Kasumi-1 (cell line): ENCODE measurements at regions not wholly inside any gene's neighbourhood (a gene's known extent, or its start where the extent isn't known, plus 50 kb on each side); places are given as distances from the start of the nearest gene placed in this dataset.

Source experiments
- DNase-seq, 2 experiments: peaks; one replicate each; lab custom pipeline; 2025; lab: John Stamatoyannopoulos, UW

DNA sequence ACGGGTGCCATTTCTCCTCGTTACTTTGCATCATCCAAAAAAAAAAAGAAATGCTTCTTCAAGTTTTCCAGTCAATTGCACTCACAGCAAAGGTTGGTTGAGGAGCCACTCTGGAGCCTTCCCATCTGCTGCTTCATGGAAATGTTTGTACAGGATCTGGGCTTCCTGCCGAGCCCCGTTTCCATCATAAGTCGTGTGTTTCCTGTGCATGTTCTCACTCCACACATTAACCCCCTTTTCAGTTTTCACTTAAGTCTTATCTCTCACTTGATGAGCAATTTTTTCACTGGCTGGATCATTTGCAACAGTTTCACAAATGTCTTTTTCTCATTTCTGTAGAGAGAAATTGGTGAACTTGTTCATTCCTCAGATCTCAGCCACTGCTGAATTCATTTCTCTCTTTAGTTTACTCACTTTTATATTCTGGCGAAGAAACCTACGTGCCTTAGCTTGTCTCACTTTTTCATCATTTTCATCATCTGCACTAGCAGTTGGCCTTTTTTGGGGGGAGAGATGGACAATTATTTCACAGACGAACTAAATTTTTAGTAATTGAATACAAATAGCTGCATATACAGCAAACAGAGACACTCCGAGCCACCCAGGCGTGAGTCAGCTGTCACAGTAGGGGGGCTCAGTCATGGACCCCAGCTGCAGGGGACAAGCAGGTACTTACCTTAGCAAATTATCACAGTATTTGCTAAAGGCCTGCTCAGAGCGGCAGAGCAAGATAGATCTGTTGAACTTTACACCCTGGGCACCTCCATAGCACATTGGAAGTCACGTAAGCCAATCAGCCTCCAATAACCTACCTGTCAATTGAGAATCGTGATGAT lies 750.8 kb upstream of the ID2 start:
- no peak for DNase-seq

DNA sequence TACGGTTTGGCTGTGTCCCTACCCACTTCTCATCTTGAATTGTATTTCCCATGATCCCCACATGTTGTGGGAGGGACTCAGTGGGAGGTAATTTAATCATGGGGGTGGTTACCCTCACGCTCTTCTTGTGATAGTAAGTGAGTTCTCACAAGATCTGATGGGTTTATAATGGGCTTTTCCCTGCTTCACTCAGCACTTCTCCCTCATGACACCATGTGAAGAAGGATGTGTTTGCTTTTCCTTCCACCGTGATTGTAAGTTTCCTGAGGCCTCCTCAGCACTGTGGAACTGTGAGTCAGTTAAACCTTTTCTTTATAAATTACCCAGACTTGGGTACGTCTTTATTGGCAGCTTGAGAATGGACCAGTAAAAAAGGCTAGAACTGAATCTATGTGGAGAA lies 750.0 kb upstream of the ID2 start:
- DNase-seq = no peak

DNA sequence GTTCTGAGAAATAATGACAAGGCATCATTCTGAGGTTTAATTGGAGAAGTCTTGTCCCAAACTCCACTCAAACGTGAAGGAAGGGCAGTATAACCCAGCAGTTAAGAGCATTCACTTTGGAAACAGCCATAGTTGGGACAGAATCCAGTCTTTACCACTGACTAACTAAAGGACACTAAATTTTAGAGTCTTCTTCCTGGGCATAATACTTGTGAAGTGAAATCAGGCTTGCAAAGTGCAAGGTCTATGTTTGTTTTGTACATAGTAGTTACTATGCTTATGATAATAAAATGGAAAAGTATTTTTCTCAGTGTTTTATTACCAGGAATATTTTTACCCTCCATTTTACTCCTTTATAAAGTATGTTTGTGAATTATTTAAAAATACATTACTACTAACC lies 748.2 kb upstream of the ID2 start:
- DNase-seq = no peak

DNA sequence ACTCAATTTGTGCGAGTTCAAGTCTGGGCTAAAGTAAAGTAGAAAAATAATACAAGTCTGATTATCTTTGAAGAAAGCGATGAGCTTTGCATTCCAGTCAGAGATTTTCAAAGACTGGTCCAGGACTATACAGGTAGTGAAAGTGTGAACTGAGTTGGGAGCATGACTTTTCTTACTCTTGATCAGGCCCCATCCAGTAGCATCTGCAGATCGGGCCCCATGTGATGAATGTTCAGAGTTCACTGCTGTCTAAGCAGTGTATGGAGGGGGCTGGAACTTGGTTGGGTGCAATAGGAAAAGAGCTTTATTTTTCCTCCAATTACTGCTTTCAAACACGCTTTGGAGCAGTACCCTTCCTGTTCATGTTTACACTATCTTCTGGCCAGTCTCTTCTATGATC lies 747.4 kb upstream of the ID2 start:
- DNase-seq = no peak

DNA sequence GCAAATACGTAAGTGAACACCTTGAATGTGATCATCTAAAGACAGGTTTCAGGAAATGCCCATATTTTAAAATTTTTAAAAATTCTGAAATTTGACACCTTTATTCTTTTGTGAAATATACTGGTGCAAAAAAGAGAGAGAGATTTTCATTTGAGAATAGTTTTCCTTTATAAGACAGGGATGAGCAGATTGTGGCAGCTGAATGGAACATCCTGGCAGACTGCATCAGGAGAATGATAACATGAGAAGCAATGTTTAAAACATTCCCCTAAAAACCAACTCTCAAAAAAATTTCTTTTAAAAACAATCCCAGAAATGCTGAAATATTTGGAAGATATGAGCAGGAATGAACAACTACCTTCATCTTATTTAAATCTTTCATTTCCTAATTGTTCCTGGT lies 744.8 kb upstream of the ID2 start:
- DNase-seq = no peak

DNA sequence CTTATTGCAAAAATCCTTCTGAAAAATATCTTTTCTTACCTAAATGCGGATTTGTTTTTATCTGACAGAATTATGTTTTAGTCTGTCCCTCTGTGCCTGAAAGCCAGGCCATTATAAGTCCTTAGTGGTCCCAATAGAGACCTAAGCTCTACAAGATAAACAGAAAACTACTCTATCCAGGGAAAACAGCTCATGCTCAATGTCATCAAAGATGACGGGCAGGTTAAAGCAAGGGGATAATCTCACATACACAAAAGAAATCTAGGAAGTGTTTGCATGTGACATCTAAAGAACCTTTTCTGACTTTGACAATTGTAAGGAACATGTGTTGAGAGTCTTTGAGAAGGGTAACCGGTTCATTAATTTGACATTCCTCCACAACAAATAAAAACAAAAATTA lies 741.1 kb upstream of the ID2 start:
- no peak for DNase-seq

DNA sequence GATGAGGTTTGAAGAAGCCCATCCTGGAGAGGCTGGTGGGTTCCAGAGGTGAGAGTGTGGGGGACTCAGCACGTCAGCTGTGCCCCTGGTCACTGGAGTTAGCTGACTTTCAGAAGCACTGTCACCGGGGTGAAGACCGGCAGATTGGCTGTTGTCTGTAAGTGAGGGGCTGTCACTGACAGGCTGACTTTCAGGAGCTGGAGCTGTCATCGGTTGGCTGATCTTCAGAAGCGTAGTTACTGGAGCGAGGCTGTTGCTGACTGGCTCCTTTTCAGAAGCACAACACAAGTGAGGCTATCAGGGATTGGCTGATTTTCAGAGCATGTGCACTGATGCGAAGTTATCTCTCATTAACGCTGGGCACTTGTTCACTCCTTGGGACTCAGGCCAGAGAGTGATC lies 738.4 kb upstream of the ID2 start:
- DNase-seq = no peak

DNA sequence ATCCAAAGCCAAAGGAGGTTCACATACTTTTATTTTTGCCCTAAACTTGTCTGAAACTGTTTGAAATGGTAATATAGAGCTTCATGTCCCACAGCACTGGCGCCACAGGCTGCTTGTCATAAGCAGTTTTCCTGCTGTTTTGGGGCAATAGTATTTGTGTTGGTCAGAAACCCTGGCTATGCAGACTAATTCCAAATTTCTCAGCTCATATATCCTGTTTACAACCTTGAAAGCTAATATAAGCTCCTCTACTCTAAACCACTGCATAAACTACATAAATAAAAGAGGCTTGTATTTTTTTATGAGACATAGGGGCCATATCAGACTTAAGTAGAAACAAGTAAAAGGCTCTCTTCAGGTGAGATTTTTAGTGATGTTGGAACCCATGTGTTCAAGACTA lies 736.8 kb upstream of the ID2 start:
- no peak for DNase-seq

DNA sequence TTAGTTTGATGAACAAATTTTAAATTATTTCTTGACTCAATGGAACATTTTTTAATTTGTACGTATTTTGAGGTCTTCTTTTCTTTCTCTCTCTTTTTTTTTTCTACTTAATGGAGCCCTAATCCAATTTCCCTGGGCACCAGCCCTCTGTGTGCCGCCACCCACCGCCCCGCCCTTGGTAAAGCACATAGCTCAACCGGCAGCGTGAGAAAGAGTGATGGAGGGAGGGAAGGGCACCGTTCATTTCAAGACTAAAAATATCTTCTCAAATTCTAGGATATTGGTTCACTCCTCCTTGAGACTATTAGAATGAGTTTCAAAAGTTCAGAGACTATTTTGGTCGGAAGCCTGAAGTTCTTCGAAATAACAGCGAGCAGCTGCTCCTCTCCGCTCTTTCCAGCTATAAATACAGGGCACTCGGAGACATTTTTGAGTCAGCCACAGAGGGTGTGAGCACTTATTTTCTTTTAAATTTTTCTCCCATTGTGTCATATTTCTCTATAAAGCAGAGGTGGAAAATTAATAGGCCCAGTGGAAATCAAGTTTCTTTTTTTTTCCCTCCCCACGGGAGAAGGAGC lies 731.7 kb upstream of the ID2 start:
- no peak for DNase-seq

DNA sequence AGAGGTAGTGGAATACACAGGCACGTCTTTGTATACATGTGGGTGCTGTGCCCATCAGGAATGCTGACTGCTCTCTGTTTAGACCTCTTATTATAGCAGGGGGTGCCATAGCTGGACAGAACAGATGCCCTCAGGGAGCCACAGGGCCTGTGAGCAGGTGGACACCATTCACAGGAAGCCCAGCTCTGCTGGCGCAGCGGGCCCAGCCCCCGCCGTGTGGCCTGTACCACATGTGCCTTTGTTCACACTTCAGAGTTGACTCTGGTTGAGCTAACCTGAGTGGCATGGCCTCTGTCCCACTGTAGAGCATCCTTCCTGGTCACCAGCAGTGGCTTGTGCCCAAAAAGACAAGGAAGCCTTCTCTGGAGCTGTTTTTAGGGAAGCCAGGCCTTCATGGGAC lies 730.9 kb upstream of the ID2 start:
- DNase-seq = no peak

DNA sequence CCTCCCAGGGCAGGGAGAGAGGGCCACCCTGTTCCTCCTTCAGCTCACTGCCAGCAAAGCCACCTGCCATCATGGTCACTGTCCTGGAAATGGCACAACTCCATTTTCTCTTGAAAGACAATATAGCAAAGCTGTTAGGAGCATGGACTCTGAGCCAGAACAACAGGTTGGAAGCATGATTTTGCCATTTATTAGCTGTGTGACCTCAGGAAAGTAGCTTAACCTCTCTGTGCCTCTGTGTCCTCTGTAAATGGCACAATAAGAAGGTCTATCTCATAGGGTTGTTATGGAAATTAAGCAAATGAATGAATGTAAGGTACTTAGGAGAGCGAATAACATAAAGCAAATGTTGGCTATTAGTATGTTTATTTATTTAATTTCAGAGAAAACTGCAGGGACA lies 730.4 kb upstream of the ID2 start:
- DNase-seq = no peak

DNA sequence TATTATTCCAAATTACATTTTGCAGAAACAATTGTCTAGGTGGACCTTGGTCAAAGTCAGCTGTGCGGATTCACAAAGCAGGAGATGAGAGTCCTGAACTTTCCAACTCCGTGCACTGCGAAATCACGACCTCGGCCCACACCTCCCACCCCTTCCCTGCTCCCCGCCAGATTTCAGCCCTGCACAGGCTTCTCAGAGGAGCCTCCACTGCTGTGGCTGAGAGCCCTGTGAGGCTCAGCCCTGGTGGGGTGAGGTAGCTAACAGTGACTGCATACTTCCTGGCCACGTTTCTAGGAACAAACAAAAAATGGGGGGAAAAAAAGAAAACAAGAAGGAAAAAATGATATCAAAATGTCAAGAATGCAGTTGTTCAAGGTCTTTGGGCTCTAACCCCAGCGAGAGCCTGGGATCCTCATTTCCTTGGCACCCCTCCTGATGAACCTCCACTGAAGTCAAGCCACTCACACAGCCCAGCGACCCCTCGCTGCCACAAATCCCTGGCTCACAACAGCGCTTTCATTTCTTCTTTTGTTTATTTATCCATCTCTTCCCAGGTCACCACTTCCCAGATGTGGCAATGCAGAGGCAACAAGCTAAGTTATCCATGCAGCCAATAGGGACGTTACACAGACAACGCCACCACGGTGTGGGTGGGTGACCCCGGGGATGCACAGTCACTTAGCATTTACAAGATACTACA lies 729.7 kb upstream of the ID2 start:
- DNase-seq = no peak

DNA sequence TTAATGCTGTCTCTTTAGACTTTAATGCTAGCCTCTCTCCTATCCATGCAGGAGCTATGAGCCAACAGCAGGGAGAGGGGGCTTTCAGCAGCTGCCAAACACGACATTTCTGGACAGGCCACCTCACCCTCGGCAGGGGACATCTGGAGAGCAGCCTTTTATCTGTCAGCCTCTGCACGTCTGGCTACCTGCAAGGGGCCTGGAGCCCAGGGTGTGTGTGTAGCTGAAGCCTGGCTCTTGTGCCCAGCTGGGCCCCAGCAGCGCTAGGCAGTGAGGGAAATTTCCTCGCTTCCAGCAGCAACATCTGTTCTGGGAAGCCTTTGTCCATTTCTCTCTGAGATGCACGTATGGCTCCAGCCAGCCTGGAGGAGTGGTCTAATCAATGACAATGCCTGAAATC lies 728.7 kb upstream of the ID2 start:
- no peak for DNase-seq

DNA sequence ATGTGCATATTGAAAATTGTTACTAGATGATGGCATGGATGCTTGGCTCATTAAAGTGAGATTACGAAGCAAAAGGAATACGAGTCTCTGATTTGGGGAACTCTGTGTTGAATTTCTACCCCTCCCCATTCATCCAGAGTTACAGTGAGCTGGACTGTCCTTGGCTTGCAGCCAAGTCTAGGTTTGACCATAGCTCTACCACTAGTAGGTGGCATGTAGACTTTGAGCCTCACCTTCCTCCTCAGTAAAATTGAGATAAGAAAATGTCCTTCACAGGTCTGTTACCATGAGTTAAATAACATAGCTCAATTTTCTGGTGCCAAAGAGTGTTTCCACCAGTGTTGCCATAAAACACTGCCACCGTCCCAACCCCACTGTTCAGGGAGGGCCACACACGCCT lies 727.6 kb upstream of the ID2 start:
- DNase-seq = no peak

DNA sequence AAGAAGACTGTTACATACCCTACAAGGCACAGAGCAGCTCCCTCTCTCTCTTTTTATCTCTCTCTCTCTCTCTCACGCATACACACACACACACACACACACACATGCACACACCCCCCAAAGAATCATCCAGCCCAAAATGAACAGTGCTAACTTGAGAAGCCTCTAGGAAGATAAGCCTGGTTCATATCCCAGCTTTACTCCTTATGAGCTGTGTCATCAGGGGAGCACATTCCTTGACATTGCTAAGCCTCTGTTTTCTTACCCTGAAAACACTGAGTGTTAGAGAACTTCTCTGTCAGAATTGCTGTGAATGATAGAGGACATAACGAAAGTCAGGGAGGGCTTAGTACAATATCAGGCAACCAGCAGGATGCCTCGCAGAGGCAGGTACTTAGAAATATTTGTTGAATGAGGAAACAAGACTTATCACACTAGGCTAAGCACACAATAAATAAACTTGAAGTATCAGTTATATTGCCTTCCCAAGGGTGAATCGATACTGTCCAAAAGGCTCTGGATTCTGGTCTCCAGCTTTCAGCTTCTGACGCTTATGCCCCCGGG lies 725.6 kb upstream of the ID2 start:
- DNase-seq = no peak

DNA sequence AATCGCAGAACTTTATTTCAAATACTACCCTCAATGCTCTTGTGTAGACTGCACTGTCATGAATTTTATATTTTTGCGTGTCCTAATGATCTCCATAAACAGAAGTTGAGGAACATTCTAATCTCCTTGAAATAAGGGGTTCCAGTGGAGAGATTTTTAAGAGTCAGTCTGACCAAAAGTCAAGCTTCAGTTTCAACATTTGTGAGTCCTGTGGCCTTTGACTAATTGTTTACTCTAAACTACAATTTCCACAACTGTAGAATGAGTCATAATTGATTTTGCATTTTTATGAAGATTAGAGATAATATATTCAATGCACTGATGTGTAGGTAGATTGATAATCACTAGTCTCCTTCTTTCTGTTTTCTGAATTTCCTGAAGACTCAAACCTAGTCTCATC lies 720.3 kb upstream of the ID2 start:
- no peak for DNase-seq

DNA sequence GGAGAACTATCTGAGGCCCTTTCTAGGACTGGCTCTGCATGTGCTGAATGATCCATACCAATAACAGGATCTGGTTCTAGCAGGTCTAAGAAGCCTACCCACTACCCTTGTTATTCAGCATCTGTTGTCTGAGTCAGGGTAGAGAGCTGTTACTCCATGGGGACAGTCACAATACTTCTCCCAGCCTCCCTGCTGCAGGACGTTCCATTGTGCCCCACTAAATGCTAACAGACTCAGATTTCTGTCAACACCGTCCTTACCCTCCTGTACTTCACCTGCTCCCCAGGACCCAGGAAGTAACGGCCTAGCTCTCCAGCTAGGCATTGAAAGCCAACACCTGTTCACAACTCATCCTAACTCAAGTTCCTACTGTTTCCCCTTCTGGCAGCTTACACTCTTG lies 719.7 kb upstream of the ID2 start:
- DNase-seq = no peak

DNA sequence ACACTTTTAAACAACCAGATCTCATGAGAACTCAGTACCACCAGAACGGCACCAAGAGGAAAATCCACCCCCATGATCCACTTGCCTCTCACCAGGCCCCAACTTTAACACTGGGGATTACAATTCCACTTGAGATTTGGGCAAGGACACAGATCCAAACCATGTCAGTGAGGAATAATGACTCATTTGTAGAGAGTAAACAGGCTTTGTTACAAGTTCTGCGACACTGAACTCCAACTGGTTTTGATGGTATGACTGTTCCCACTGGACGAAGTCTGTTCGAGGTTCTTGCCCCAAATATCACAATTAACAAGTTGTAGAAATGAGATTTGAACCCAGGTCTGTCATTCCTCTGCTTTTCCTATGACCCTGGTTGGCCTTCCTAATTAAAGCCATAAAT lies 718.1 kb upstream of the ID2 start:
- no peak for DNase-seq

DNA sequence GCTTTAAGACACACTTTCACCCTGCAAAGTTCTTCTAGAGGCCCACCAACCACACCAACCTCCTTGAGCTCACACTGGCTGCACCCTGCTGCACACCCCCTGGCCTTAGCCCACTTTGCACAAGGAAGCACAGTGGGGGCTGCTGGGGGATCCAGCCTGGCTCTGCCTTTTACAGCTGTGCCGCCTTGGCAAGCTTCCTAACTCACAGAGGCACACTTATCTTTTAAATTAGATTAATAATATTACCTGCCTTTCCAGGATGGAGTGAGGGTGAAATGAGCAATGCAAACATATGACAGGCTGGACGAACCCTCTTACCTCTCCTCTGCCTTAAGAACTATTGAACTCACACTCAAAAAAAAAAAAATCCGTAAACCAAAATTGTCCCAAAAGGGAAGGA lies 715.8 kb upstream of the ID2 start:
- DNase-seq = no peak

DNA sequence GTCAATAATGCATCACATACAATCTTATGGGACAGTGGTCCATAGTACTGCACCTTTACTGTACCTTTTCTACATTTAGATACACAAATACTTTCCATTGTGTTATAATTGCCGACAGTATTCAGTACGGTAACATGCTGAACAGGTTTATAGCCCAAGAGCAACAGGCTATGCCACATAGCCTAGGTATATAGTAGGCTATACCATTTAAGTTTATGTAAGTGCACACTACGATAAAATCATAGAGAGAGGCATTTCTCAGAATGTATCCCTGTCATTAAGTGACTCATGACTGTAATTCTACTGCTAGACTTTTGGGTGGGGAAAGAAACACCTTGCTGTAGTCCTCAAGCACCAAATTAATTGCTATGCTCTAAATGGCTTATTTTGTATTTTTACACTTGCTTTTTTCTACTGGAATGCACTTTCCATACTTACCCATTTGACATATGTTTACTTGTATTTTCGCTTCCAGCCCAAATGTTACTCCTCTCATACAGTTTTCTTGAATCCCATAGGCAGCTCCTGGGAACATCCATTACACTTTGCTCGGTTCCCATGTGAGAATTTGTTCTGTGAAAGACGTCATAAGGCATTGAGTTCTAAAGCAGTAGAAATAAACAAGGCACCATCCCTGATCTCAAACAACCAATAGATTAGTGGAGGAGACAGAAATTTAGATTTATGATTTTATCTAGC lies 714.0 kb upstream of the ID2 start:
- no peak for DNase-seq

DNA sequence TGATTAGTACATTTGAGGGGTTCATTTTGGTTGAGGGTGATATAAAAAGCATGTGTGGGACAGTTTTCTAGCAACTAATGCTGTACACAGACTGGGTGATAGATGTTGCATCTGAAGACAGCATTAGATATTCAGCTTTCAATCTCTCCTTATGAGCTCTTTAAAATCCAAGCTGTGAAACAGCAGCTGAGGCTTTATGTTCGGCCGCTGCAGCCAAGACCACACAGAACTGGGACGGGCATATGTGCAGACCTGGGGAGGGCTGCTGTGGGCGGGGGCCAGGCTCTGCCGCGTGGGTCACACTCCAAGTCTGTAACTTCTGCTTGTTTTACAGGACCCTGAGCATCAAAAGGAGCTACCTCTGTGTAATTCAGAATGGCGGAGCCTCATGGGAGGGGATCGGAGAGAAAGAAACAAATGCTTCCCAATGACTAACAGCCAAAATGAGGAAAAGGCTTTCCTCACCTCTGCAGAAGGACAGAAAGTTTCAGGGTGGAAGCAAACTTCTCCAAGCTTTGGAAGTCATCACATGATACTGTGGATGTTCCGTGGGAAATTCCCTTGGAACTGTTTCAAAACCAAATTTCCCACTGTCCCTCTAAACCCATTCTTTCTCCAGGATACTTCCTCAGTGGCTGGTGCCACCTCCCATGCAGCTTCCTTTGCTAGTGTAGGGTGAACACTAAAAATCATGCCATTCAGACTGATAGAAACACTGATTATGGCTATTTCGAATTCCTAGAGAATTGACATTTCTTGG lies 711.9 kb upstream of the ID2 start:
- no peak for DNase-seq

DNA sequence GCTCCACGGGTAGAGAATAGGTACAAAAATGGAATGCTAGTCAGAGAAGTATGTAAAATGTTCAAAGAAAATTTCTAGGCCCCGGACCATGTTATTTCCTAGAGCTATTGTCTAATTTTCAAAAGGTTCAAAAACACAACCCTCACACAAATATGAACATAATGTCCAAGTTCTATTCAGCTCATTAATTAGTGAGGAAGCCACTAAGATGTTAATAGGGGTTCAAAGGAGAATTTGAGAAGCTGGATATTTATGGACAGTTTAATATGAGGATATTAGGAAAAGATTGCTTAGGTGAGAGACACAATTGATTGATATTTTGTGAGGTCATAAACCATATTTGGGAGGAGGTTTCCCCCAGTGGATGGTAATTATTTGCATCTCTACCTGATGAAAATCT lies 710.6 kb upstream of the ID2 start:
- no peak for DNase-seq
